KMS-11 (cell line): ENCODE measurements at regions not wholly inside any gene's neighbourhood (a gene's known extent, or its start where the extent isn't known, plus 50 kb on each side); places are given as distances from the start of the nearest gene placed in this dataset.

Source experiments
- H2AFZ ChIP-seq: fragments of 200-600 bp; sonication (generic); 2 replicates; pipeline ENCODE4 v1.6.1; 2016; ENCODE audit warnings: antibody characterized with exemption, mixed run types, low read depth
- H3K27ac ChIP-seq: fragments of 200-600 bp; sonication (generic); 2 replicates; pipeline ENCODE4 v1.6.1; 2016; ENCODE audit warnings: mild to moderate bottlenecking, mixed run types
- H3K27me3 ChIP-seq: fragments of 200-600 bp; sonication (generic); 2 replicates; pipeline ENCODE4 v1.6.1; 2017; ENCODE audit warnings: mild to moderate bottlenecking, low read depth, mixed run types, moderate library complexity; ENCODE audit not compliant: insufficient read depth
- H3K36me3 ChIP-seq: fragments of 200-600 bp; sonication (generic); 2 replicates; pipeline ENCODE4 v1.6.1; 2017; ENCODE audit warnings: mild to moderate bottlenecking, mixed run types; ENCODE audit not compliant: insufficient read depth
- H3K4me1 ChIP-seq: fragments of 200-600 bp; sonication (generic); 2 replicates; pipeline ENCODE4 v1.6.1; 2016; ENCODE audit warnings: mild to moderate bottlenecking, low read depth, mixed run types; ENCODE audit not compliant: poor library complexity, severe bottlenecking
- H3K4me2 ChIP-seq: fragments of 200-600 bp; sonication (generic); 2 replicates; pipeline ENCODE4 v1.7.0; 2016; ENCODE audit warnings: mild to moderate bottlenecking, mixed run types
- H3K4me3 ChIP-seq: fragments of 200-600 bp; sonication (generic); IDR thresholded peaks from 2 replicates; pipeline ENCODE4 v1.6.1; 2017; ENCODE audit warnings: low read depth, low read length, mixed read lengths; ENCODE audit not compliant: insufficient read depth
- H3K79me2 ChIP-seq: fragments of 200-600 bp; sonication (generic); 2 replicates; pipeline ENCODE4 v1.6.1; 2016; ENCODE audit warnings: low read depth, mixed run types; ENCODE audit not compliant: insufficient read depth
- H3K9ac ChIP-seq: fragments of 200-600 bp; sonication (generic); 2 replicates; pipeline ENCODE4 v1.6.1; 2016; ENCODE audit warnings: mild to moderate bottlenecking, mixed run types
- H4K20me1 ChIP-seq: fragments of 200-600 bp; sonication (generic); 2 replicates; pipeline ENCODE4 v1.6.1; 2016; ENCODE audit warnings: mild to moderate bottlenecking, mixed run types; ENCODE audit not compliant: insufficient read depth
- TF ChIP-seq, protein P1 (sequence below): fragments of 200-600 bp; sonication (generic); conservative IDR thresholded peaks from 2 replicates; pipeline ENCODE4 v1.6.1; 2017; ENCODE audit warnings: low read depth, mild to moderate bottlenecking, antibody characterized with exemption, low read length, moderate library complexity, mixed read lengths

- Histone ChIP-seq H3K36me3 (no peaks in the 10 kb centered on the region), H3K79me2 (no peaks in the 10 kb centered on the region), H3K27me3 (no peaks in the 10 kb centered on the region), H3K4me2 (no peak overlapping the region), H3K9ac (no peak overlapping the region), H3K4me3 (no peak overlapping the region), H4K20me1 (no peaks in the 10 kb centered on the region), H2AFZ (no peak overlapping the region), H3K4me1 (peaks cover 4% of the 10 kb centered on the region), H3K27ac (no peak overlapping the region)
- TF ChIP-seq, protein P1, sequence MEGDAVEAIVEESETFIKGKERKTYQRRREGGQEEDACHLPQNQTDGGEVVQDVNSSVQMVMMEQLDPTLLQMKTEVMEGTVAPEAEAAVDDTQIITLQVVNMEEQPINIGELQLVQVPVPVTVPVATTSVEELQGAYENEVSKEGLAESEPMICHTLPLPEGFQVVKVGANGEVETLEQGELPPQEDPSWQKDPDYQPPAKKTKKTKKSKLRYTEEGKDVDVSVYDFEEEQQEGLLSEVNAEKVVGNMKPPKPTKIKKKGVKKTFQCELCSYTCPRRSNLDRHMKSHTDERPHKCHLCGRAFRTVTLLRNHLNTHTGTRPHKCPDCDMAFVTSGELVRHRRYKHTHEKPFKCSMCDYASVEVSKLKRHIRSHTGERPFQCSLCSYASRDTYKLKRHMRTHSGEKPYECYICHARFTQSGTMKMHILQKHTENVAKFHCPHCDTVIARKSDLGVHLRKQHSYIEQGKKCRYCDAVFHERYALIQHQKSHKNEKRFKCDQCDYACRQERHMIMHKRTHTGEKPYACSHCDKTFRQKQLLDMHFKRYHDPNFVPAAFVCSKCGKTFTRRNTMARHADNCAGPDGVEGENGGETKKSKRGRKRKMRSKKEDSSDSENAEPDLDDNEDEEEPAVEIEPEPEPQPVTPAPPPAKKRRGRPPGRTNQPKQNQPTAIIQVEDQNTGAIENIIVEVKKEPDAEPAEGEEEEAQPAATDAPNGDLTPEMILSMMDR: no peak
These were observed 255.4 kb downstream of the NKX6-1 start for GRCh38 chr4:84243685-84244084.

DNA sequence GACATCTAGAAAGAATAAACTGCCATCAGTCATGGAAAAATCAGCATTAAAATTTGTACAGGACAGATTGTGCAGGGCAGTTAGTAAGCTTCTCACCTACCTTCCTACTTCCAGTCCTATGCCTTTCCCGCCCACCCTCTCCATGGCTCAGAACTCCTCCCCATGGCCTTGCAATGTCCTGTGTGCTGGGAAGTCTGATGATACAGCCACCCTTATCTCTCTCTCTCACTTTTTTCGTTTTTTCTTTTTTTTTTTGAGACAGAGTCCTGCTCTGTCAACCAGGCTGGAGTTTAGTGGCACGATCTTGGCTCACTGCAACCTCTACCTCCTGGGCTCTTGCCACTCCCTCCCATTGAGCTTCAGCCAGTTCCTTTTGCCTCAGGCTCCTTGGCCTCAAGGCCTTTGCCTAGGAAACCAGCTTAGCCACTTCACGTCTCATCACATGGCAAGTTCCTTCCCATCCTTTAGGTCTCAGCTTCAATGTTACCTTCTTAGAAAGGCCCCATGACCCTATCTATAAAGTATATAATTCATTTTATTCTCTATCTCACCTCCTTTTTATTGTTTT is 259.7 kb downstream of the NKX6-1 start:
- H3K9ac ChIP-seq: no peak overlapping the region
- TF ChIP-seq, protein P1: no peak
- no peak overlapping the region for H3K4me2 ChIP-seq
- peaks cover 39% of the 10 kb centered on the region for H3K4me1 ChIP-seq
- no peak overlapping the region for H3K4me3 ChIP-seq
- H3K27me3 ChIP-seq: no peaks in the 10 kb centered on the region
- H2AFZ ChIP-seq: no peak overlapping the region
- no peaks in the 10 kb centered on the region for H4K20me1 ChIP-seq
- H3K79me2 ChIP-seq: no peaks in the 10 kb centered on the region
- H3K27ac ChIP-seq: no peak overlapping the region
- no peaks in the 10 kb centered on the region for H3K36me3 ChIP-seq

DNA sequence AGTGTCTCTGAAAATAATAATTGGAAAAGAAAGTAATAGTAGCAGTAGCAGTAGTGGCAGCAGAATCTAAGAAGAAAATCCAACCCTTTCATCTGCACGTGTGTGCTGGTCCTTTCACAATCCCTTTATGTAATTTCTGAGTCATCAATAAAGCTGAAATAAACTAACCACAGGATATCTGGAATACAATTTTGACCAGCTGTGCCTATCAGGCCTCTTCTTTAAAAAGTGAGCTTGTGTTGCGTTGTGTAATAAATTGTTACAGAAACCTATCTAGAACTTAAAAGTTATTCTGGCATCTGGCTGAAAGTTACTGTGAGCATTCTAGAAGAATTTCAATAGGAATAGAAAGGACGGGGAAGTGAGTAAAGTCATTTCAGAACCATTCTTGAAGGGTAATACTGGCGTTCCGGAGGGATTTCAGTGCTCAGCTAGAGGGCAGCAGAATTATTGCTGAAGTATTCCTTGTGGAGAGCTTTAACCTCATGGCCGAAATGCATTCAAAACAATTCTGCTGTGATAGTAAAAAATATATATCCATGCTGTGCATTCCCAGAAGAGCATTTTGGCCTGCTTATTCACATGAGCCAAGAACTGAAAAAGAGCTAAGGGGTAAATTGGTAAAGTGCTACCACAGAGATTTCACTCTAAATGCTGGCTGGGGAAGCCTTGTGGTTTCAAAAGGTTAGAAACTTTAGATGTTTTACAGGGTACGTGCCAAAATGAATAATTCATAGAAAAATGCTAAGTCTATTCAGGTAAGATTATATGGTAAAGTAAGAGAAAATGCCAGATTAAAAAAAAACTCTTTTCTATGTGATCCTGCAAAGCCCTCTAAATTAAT is 260.6 kb downstream of the NKX6-1 start:
- TF ChIP-seq, protein P1: no peak
- Histone ChIP-seq H3K27me3 (no peaks in the 10 kb centered on the region), H3K4me3 (no peak overlapping the region), H3K4me2 (no peak overlapping the region), H2AFZ (no peak overlapping the region), H3K9ac (no peak overlapping the region), H4K20me1 (no peaks in the 10 kb centered on the region), H3K4me1 (peaks cover 39% of the 10 kb centered on the region), H3K79me2 (no peaks in the 10 kb centered on the region), H3K36me3 (no peaks in the 10 kb centered on the region), H3K27ac (no peak overlapping the region)

DNA sequence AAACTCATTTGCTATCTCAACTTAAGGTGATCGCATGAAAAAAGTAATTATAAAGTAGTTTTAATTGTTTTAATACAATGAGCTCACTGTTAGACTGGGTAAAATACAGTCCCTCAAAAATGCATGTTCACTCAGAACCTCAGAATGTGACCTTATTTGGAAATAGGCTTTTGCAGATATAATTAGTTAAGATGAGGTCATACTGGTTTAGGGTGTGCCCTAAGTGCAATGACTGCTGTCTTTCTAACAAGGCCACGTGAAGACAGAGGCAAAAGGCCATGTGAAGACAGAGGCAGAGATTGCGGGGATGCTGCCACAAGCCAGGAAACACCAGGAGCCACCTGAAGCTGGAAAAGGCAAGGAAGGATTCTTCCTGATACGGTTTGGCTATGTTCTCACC is 262.1 kb downstream of the NKX6-1 start:
- Histone ChIP-seq H3K4me2 (no peak overlapping the region), H3K79me2 (no peaks in the 10 kb centered on the region), H3K4me3 (no peak overlapping the region), H3K27ac (no peak overlapping the region), H3K4me1 (peaks cover 39% of the 10 kb centered on the region), H3K27me3 (no peaks in the 10 kb centered on the region), H2AFZ (no peak overlapping the region), H4K20me1 (no peaks in the 10 kb centered on the region), H3K36me3 (no peaks in the 10 kb centered on the region), H3K9ac (no peak overlapping the region)
- TF ChIP-seq, protein P1: no peak
